Spleen (tissue), 11 donors: ENCODE measurements at regions not wholly inside any gene's neighbourhood (a gene's known extent, or its start where the extent isn't known, plus 50 kb on each side); places are given as distances from the start of the nearest gene placed in this dataset.
"Not testable (repeated sequence)": the region's sequence is repeated elsewhere in the genome, so short reads cannot be mapped to it uniquely, and the experiment has no call there.

Source experiments
- DNase-seq: peaks from one replicate; pipeline ENCODE4 v3.0.0-alpha.2; 2020
- H3K27ac ChIP-seq, 8 donors: fragments of 200-600 bp; sonication (generic) in 7 of 8; 1 replicate in 4 of 8; 2 replicates in 4 of 8; pipeline versions ENCODE4 v1.5.0 to v1.8.0; 2016 to 2021; ENCODE audit warnings: inconsistent platforms in 4 of 8, mild to moderate bottlenecking in 4 of 8, moderate library complexity in 1 of 8
- H3K27me3 ChIP-seq, 7 donors: fragments of 200-600 bp; sonication (generic) in 6 of 7; replicated peaks in 1 of 7; 1 replicate in 4 of 7; 2 replicates in 3 of 7; pipeline versions ENCODE4 v1.5.0 to v1.8.0; 2016 to 2021; ENCODE audit warnings: inconsistent platforms in 3 of 7, mild to moderate bottlenecking in 1 of 7
- H3K36me3 ChIP-seq, 6 donors: fragments of 200-600 bp; sonication (generic) in 5 of 6; 1 replicate in 4 of 6; 2 replicates in 2 of 6; pipeline versions ENCODE4 v1.5.0 to v1.8.0; 2016 to 2021; ENCODE audit warnings: inconsistent platforms in 2 of 6
- H3K4me1 ChIP-seq, 6 donors: fragments of 200-600 bp; sonication (generic) in 5 of 6; 1 replicate in 3 of 6; 2 replicates in 3 of 6; pipeline versions ENCODE4 v1.5.0 to v1.8.0; 2016 to 2021; ENCODE audit warnings: inconsistent platforms in 3 of 6
- H3K4me3 ChIP-seq, 8 donors: fragments of 200-600 bp; sonication (generic) in 7 of 8; 1 replicate in 4 of 8; 2 replicates in 4 of 8; pipeline versions ENCODE4 v1.5.0 to v1.8.0; 2016 to 2021; ENCODE audit warnings: inconsistent platforms in 4 of 8, mild to moderate bottlenecking in 4 of 8, moderate library complexity in 2 of 8
- H3K9me3 ChIP-seq, 8 donors: fragments of 200-600 bp; sonication (generic) in 7 of 8; 1 replicate in 4 of 8; 2 replicates in 4 of 8; pipeline versions ENCODE4 v1.5.0 to v1.8.0; 2016 to 2021; ENCODE audit warnings: inconsistent platforms in 4 of 8
- POLR2A ChIP-seq, 3 donors: fragments of 450-650 bp; IDR thresholded peaks; one replicate each; pipeline ENCODE4 v1.5.1; 2017; ENCODE audit warnings: antibody characterized with exemption in 3 of 3, mild to moderate bottlenecking in 1 of 3
- POLR2AphosphoS5 ChIP-seq, 3 donors: sonication (generic); formaldehyde crosslinking; IDR thresholded peaks; one replicate each; pipeline ENCODE4 v1.5.1; 2017; ENCODE audit warnings: antibody characterized with exemption in 3 of 3
- WGBS, 5 donors: extraction: QIAGEN DNeasy Blood & Tissue Kit in 3 of 5; methylation state at CpG; one replicate each; pipeline versions ENCODE4 v1.1.5 to v1.1.7; 2013 to 2018; 5-methylcytosine and 5-hydroxymethylcytosine counted together
- intact Hi-C: fragments of 100-400 bp; cut with DNase I; formaldehyde crosslinking; loops from one replicate; pipeline ENCODE4 v1.15.0; 2023; ENCODE audit warnings: low total_unique reads
- TF ChIP-seq, protein P1 (sequence below), 11 experiments: fragments of 200-600 bp in 7 of 11; fragments of 450-650 bp in 4 of 11; sonication (generic) in 4 of 11; IDR thresholded peaks in 8 of 11; conservative IDR thresholded peaks in 3 of 11; 1 replicate in 7 of 11; 2 replicates in 4 of 11; pipeline versions ENCODE4 v1.4.0 to v1.8.0; 2016 to 2021; ENCODE audit warnings: antibody characterized with exemption in 11 of 11, inconsistent platforms in 4 of 11, mild to moderate bottlenecking in 1 of 11
- donor health status: healthy with polysubstance abuse.
- donor health status: DM: no; HTN: no; CAD: no; lungs with moderate emphysema.
- donor health status: DM: no; HTN: no; CAD: no.
- donor health status: Bipolar disorder and iron deficiency.
- donor health status: healthy.
- donor health status: DM: no; HTN: no; CAD: no.
- donor health status: DM: yes; HTN: yes; CAD: no.

DNA sequence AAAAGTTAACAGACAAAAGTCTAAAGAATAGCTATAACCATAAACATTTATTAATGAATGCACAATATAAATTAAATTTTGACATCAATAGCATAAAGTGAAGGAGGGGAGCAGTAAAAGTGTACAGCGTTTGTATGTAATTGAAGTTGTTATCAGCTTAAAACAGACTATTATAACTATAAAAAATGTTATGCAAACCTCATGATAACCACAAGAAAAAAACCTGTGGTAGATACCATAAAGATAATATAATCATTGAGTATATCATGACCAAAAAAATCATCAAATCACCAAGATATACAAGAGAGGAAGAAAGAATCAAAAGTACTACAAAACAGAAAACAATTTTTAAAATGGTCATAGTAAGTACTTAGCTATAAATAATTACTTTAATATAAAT lies 122.1 kb upstream of the ID2 start:
- peaks cover 0 to 47% (median 38%) of the 10 kb centered on the region in 8 donors for H3K9me3 ChIP-seq
- no peaks in the 10 kb centered on the region for H3K36me3 ChIP-seq
- no peak overlapping the region for H3K4me3 ChIP-seq
- no peak for DNase-seq
- H3K4me1 ChIP-seq: no peaks in the 10 kb centered on the region
- intact Hi-C loops: no loop called here
- 24 to 69% (median 53%) methylated on average over 1 of the region's 1 CpG for WGBS, 5 donors
- TF ChIP-seq, protein P1, sequence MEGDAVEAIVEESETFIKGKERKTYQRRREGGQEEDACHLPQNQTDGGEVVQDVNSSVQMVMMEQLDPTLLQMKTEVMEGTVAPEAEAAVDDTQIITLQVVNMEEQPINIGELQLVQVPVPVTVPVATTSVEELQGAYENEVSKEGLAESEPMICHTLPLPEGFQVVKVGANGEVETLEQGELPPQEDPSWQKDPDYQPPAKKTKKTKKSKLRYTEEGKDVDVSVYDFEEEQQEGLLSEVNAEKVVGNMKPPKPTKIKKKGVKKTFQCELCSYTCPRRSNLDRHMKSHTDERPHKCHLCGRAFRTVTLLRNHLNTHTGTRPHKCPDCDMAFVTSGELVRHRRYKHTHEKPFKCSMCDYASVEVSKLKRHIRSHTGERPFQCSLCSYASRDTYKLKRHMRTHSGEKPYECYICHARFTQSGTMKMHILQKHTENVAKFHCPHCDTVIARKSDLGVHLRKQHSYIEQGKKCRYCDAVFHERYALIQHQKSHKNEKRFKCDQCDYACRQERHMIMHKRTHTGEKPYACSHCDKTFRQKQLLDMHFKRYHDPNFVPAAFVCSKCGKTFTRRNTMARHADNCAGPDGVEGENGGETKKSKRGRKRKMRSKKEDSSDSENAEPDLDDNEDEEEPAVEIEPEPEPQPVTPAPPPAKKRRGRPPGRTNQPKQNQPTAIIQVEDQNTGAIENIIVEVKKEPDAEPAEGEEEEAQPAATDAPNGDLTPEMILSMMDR (IDR thresholded peaks at IDR 0.05 in 8 of 11, conservative IDR thresholded peaks at IDR 0.05 in 3 of 11): no peak
- no peak for TF ChIP-seq POLR2AphosphoS5 (IDR thresholded peaks at IDR 0.05)
- H3K27ac ChIP-seq: no peak overlapping the region
- no peaks in the 10 kb centered on the region for H3K27me3 ChIP-seq

DNA sequence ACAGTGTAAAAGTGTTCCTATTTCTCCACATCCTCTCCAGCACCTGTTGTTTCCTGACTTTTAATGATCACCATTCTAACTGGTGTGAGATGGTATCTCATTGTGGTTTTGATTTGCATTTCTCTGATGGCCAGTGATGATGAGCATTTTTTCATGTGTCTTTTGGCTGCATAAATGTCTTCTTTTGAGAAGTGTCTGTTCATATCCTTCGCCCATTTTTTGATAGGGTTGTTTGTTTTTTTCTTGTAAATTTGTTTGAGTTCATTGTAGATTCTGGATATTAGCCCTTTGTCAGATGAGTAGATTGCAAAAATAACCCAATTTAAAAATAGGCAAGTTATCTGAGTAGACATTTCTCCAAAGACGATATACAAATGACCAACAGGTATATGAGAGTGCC lies 120.2 kb upstream of the ID2 start:
- DNase-seq, H3K36me3 ChIP-seq, H3K27ac ChIP-seq, H3K27me3 ChIP-seq, H3K4me3 ChIP-seq, H3K4me1 ChIP-seq, intact Hi-C loops: not testable (repeated sequence)
- 90 to 100% (median 96%) methylated on average over 1 to 2 of the region's 2 CpGs for WGBS, 5 donors
- H3K9me3 ChIP-seq: peaks cover 0 to 43% (median 38%) of the 10 kb centered on the region in 8 donors

DNA sequence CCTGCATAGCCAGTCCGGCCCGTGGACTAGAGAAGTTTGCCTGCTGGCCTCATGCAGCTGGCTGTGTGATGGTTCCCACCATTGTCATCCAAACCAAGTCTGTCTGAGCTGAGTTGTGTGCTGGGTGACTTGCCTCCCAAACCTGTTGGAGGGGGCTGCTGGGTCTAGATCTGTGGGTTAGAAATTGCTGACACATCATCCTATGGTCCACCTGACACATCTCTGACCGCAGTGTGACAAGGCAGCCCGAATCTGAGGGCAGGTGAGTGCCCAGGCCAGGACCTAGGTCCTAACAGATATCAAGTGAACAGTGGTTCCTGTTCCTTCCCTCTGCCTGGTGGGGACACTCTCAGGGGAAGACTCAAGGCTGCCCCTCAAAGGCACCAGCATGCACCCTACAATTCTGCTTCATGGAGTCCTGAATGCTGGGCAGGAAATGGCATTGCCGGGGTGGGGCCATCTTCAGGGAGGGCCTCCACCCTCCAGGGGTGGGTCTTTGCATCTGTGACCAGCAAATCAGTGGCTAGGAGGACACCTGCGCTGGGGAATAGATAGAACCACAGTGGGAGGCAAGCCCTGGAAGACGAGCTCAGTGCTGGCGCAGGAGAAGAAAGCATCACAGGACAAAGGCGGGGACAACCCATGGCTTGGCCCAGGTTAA lies 117.9 kb upstream of the ID2 start:
- intact Hi-C loops: no loop called here
- TF ChIP-seq, protein P1 (IDR thresholded peaks at IDR 0.05 in 8 of 11, conservative IDR thresholded peaks at IDR 0.05 in 3 of 11): no peak
- TF ChIP-seq POLR2AphosphoS5 (IDR thresholded peaks at IDR 0.05) (no peak), POLR2A (IDR thresholded peaks at IDR 0.05) (no peak)
- no peaks in the 10 kb centered on the region for H3K4me1 ChIP-seq
- H3K27me3 ChIP-seq: no peaks in the 10 kb centered on the region
- H3K36me3 ChIP-seq: no peaks in the 10 kb centered on the region
- no peak overlapping the region for H3K27ac ChIP-seq
- DNase-seq: no peak
- H3K4me3 ChIP-seq: no peak overlapping the region
- WGBS, 5 donors: 85 to 93% (median 88%) methylated on average over 8 to 9 of the region's 9 CpGs
- peaks cover 0 to 33% (median 32%) of the 10 kb centered on the region in 8 donors for H3K9me3 ChIP-seq

DNA sequence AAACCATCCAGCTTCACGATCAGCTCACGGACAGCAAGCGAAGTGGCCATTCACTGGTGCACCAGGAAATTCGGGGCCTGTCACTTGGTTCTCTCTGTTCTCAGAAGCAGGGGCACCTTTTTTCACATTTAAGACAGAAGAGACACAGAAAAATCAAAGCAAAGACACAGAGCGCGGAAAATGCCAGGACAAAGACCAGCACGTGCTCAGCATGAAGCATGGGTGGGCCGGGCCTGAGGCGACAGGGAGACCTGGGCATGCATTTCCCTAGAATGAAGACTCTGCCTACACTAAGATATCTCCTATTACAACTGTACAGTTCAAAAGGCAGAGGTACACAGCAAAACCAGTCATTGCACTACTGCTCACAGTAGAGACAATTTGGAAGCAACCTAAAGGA lies 117.4 kb upstream of the ID2 start:
- WGBS, 5 donors: 96 to 99% (median 98%) methylated on average over 9 of the region's 9 CpGs
- no peaks in the 10 kb centered on the region for H3K36me3 ChIP-seq
- no peaks in the 10 kb centered on the region for H3K27me3 ChIP-seq
- intact Hi-C loops: no loop called here
- TF ChIP-seq POLR2A (IDR thresholded peaks at IDR 0.05): no peak
- no peak for DNase-seq
- H3K9me3 ChIP-seq: peaks cover 0 to 28% (median 27%) of the 10 kb centered on the region in 8 donors
- no peaks in the 10 kb centered on the region for H3K4me1 ChIP-seq
- no peak overlapping the region for H3K27ac ChIP-seq
- no peak overlapping the region for H3K4me3 ChIP-seq

DNA sequence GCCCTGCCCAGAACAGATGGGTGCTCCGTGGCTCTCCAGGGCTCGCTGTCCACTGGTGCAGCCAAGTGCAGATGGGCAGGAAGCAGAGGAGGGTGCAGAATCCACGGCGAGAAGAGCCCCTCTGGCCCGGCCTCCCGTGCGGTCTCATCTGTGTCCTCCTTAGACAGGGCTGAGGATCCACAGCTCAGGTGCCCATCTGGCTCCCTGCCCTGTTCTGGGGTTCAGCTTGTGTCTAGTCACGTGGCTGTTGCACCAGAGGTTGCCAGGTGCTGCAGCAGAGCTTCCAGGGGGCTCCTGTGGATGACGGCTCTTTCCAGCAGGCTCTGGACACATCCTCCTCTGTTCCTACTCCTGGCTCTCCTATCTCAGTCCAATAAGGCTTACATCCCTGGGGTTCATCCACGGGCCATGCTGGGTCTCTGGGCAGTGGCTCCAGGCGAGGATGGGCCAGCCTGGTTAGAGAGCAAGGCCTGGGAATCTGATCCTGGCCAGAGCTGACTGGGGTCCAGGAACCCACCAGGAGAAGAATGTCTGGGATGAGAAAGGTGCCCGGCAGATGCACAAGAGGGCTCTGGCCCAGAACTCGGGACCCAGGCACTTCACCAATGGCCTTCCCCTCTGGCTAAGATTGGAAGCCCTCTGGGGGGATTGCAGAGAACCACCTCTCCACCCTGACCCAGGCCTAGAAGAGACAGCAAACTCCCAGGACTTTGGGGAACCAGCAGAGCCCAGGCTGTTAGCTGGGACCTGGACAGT lies 116.3 kb upstream of the ID2 start:
- Histone ChIP-seq H3K9me3 (peaks cover 0 to 17% (median 16%) of the 10 kb centered on the region in 8 donors), H3K4me3 (no peak overlapping the region), H3K36me3 (no peaks in the 10 kb centered on the region), H3K4me1 (no peaks in the 10 kb centered on the region), H3K27me3 (no peaks in the 10 kb centered on the region), H3K27ac (no peak overlapping the region)
- TF ChIP-seq POLR2AphosphoS5 (IDR thresholded peaks at IDR 0.05) (no peak), POLR2A (IDR thresholded peaks at IDR 0.05) (no peak)
- TF ChIP-seq, protein P1 (IDR thresholded peaks at IDR 0.05 in 8 of 11, conservative IDR thresholded peaks at IDR 0.05 in 3 of 11): no peak
- 84 to 89% (median 87%) methylated on average over 10 to 13 of the region's 13 CpGs for WGBS, 5 donors
- peak; percentile 50 for DNase-seq
- intact Hi-C loops: no loop called here
